ENCODE measurements at regions not wholly inside any gene's neighbourhood (a gene's known extent, or its start where the extent isn't known, plus 50 kb on each side); places are given as distances from the start of the nearest gene placed in this dataset.

DNA sequence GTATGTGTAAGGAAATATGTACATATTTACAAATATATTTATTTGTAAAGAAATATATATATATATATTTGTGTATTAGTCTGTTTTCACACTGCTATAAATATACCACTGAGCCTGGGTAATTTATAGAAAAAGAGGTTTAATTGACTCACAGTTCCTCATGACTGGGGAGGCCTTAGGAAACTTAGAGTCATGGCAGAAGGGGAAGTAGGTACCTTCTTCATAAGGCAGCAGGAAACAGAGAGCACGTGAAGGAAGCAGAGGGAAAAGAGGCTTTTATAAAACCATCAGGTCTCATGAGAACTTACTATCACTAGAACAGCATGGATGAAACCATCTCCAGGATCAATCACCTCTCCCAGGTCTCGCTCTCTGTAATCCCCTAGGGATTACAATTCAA lies 644.5 kb upstream of the HS3ST5 start:
- TF ChIP-seq, protein P1, sequence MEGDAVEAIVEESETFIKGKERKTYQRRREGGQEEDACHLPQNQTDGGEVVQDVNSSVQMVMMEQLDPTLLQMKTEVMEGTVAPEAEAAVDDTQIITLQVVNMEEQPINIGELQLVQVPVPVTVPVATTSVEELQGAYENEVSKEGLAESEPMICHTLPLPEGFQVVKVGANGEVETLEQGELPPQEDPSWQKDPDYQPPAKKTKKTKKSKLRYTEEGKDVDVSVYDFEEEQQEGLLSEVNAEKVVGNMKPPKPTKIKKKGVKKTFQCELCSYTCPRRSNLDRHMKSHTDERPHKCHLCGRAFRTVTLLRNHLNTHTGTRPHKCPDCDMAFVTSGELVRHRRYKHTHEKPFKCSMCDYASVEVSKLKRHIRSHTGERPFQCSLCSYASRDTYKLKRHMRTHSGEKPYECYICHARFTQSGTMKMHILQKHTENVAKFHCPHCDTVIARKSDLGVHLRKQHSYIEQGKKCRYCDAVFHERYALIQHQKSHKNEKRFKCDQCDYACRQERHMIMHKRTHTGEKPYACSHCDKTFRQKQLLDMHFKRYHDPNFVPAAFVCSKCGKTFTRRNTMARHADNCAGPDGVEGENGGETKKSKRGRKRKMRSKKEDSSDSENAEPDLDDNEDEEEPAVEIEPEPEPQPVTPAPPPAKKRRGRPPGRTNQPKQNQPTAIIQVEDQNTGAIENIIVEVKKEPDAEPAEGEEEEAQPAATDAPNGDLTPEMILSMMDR (IDR thresholded peaks at IDR 0.05), result no peak
- TF ChIP-seq, protein P2, sequence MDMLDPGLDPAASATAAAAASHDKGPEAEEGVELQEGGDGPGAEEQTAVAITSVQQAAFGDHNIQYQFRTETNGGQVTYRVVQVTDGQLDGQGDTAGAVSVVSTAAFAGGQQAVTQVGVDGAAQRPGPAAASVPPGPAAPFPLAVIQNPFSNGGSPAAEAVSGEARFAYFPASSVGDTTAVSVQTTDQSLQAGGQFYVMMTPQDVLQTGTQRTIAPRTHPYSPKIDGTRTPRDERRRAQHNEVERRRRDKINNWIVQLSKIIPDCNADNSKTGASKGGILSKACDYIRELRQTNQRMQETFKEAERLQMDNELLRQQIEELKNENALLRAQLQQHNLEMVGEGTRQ (CRISPR knock-in tag; IDR thresholded peaks at IDR 0.05), result no peak
- no peak for TF ChIP-seq GABPB1 (CRISPR knock-in tag; IDR thresholded peaks at IDR 0.05)
- TF ChIP-seq, protein P3, sequence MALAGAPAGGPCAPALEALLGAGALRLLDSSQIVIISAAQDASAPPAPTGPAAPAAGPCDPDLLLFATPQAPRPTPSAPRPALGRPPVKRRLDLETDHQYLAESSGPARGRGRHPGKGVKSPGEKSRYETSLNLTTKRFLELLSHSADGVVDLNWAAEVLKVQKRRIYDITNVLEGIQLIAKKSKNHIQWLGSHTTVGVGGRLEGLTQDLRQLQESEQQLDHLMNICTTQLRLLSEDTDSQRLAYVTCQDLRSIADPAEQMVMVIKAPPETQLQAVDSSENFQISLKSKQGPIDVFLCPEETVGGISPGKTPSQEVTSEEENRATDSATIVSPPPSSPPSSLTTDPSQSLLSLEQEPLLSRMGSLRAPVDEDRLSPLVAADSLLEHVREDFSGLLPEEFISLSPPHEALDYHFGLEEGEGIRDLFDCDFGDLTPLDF (CRISPR knock-in tag; IDR thresholded peaks at IDR 0.05), result no peak
- TF ChIP-seq, protein P4, sequence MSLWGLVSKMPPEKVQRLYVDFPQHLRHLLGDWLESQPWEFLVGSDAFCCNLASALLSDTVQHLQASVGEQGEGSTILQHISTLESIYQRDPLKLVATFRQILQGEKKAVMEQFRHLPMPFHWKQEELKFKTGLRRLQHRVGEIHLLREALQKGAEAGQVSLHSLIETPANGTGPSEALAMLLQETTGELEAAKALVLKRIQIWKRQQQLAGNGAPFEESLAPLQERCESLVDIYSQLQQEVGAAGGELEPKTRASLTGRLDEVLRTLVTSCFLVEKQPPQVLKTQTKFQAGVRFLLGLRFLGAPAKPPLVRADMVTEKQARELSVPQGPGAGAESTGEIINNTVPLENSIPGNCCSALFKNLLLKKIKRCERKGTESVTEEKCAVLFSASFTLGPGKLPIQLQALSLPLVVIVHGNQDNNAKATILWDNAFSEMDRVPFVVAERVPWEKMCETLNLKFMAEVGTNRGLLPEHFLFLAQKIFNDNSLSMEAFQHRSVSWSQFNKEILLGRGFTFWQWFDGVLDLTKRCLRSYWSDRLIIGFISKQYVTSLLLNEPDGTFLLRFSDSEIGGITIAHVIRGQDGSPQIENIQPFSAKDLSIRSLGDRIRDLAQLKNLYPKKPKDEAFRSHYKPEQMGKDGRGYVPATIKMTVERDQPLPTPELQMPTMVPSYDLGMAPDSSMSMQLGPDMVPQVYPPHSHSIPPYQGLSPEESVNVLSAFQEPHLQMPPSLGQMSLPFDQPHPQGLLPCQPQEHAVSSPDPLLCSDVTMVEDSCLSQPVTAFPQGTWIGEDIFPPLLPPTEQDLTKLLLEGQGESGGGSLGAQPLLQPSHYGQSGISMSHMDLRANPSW (CRISPR knock-in tag; conservative IDR thresholded peaks at IDR 0.05; ENCODE audit: low read depth), result no peak
- TF ChIP-seq SP1 (CRISPR knock-in tag; conservative IDR thresholded peaks at IDR 0.05), result no peak
- no peak for TF ChIP-seq RELA (CRISPR knock-in tag; IDR thresholded peaks at IDR 0.05; ENCODE audit: borderline replicate concordance)
- TF ChIP-seq, protein P5, sequence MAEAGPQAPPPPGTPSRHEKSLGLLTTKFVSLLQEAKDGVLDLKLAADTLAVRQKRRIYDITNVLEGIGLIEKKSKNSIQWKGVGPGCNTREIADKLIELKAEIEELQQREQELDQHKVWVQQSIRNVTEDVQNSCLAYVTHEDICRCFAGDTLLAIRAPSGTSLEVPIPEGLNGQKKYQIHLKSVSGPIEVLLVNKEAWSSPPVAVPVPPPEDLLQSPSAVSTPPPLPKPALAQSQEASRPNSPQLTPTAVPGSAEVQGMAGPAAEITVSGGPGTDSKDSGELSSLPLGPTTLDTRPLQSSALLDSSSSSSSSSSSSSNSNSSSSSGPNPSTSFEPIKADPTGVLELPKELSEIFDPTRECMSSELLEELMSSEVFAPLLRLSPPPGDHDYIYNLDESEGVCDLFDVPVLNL (CRISPR knock-in tag; IDR thresholded peaks at IDR 0.05; ENCODE audit: borderline replicate concordance, low read depth), result no peak
- TF ChIP-seq ZBTB21 (CRISPR knock-in tag; IDR thresholded peaks at IDR 0.05; ENCODE audit: borderline replicate concordance), result no peak
- TF ChIP-seq TEAD4 (CRISPR knock-in tag; IDR thresholded peaks at IDR 0.05), result no peak
- TF ChIP-seq, protein P6, sequence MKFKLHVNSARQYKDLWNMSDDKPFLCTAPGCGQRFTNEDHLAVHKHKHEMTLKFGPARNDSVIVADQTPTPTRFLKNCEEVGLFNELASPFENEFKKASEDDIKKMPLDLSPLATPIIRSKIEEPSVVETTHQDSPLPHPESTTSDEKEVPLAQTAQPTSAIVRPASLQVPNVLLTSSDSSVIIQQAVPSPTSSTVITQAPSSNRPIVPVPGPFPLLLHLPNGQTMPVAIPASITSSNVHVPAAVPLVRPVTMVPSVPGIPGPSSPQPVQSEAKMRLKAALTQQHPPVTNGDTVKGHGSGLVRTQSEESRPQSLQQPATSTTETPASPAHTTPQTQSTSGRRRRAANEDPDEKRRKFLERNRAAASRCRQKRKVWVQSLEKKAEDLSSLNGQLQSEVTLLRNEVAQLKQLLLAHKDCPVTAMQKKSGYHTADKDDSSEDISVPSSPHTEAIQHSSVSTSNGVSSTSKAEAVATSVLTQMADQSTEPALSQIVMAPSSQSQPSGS (CRISPR knock-in tag; IDR thresholded peaks at IDR 0.05; ENCODE audit: borderline replicate concordance, low read depth), result no peak
- no peak for TF ChIP-seq SMAD3 (CRISPR knock-in tag; IDR thresholded peaks at IDR 0.05; ENCODE audit: borderline replicate concordance)
- TF ChIP-seq NFYB (CRISPR knock-in tag; conservative IDR thresholded peaks at IDR 0.05; ENCODE audit: low read depth), result no peak
